Adipocyte (in vitro differentiated cells): ENCODE measurements at regions not wholly inside any gene's neighbourhood (a gene's known extent, or its start where the extent isn't known, plus 50 kb on each side); places are given as distances from the start of the nearest gene placed in this dataset.

Experiments used
- DNase-seq: peaks from one replicate; pipeline ENCODE4 v3.0.0-alpha.2; 2015; ENCODE audit warnings: low read depth
- H3K27me3 ChIP-seq: replicated peaks from 2 replicates; pipeline ENCODE4 v1.7.0; 2013; ENCODE audit warnings: mild to moderate bottlenecking, low read length, moderate library complexity; ENCODE audit not compliant: control insufficient read depth, insufficient read depth
- H3K36me3 ChIP-seq: 2 replicates; pipeline ENCODE4 v1.7.0; 2013; ENCODE audit warnings: low read length, mild to moderate bottlenecking, moderate library complexity; ENCODE audit not compliant: control insufficient read depth, insufficient read depth, severe bottlenecking
- H3K4me1 ChIP-seq: 2 replicates; pipeline ENCODE4 v1.7.0; 2013; ENCODE audit warnings: mild to moderate bottlenecking, low read length, moderate library complexity; ENCODE audit not compliant: control insufficient read depth, insufficient read depth
- H3K4me3 ChIP-seq: 2 replicates; pipeline ENCODE4 v1.7.0; 2013; ENCODE audit warnings: mild to moderate bottlenecking, low read length, moderate library complexity
- H3K9ac ChIP-seq: 2 replicates; pipeline ENCODE4 v1.7.0; 2013; ENCODE audit warnings: mild to moderate bottlenecking, low read length, moderate library complexity
- H3K9me3 ChIP-seq: 2 replicates; pipeline ENCODE4 v1.7.0; 2013; ENCODE audit warnings: mild to moderate bottlenecking, low read length, moderate library complexity; ENCODE audit not compliant: control insufficient read depth

DNA sequence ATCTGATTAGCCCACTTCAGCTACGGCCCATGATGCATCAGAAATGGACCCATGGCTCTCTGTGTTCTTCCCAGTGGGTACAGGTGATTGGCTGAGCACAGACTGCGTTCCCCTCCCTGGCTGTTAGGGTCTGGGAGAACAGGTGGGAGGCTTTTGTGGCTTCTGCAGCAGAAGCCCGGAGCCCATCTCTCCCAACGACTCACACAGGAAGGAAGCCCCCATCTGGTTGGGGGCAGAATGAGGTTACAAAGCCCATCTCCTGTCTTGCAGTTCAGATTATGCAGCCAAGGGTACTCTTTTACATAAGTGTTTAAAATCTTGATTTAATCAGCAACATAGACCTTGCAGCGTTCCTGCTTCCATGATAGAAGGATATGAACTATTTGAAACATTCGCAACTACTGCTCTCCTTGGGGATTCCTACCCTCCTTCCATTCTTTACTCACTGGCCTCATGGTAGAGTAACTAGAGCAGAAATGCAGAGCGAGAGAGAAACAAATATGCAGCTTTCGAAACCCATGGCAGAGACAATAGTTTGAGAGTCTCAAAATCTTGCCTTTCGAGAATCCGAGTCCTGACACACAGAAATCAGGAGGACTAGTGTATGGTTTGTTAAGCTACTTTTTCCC is 291.3 kb downstream of the TLE3 start:
- DNase-seq, result no peak
- H3K4me3 ChIP-seq, result no peak overlapping the region

DNA sequence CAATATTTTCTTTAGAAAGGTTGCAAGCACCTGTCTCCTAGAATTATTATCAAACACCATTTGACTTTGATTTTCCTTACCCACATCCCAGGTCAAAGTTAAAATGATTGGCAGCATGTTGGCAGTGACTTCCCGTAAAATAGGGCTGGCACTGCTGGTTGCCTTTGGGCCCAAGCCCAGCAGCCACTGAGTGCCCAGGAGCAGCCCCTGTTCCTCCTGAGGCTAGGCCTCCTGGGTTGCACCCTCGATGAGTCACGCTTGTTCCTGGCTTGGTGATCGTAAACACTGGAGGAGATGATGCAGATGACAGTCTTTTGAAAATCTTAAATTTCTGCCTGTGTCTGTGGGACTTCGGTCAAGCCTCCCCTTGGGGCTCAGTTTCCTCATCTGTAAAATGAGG is 290.0 kb downstream of the TLE3 start:
- DNase-seq, result peak; percentile 60
- H3K36me3 ChIP-seq, result no peaks in the 10 kb centered on the region
- H3K4me3 ChIP-seq, result no peak overlapping the region
- no peak overlapping the region for H3K9ac ChIP-seq
- H3K9me3 ChIP-seq, result no peaks in the 10 kb centered on the region
- H3K27me3 ChIP-seq, result peaks cover 6% of the 10 kb centered on the region
- peaks cover 33% of the 10 kb centered on the region for H3K4me1 ChIP-seq

More for the DNA sequence above, 291.3 kb downstream of the TLE3 start:
- Histone ChIP-seq H3K36me3 (no peaks in the 10 kb centered on the region), H3K9ac (no peak overlapping the region), H3K27me3 (peaks cover 9% of the 10 kb centered on the region), H3K4me1 (peaks cover 33% of the 10 kb centered on the region), H3K9me3 (no peaks in the 10 kb centered on the region)

- peaks cover 11% of the 10 kb centered on the region for H3K27me3 ChIP-seq
- no peak overlapping the region for H3K4me3 ChIP-seq
- no peaks in the 10 kb centered on the region for H3K36me3 ChIP-seq
- no peak overlapping the region for H3K9ac ChIP-seq
- no peaks in the 10 kb centered on the region for H3K9me3 ChIP-seq
- DNase-seq, result peak; percentile 58
- peaks cover 33% of the 10 kb centered on the region for H3K4me1 ChIP-seq
Observed at GRCh38 chr15:69808756-69809155, 289.0 kb downstream of the TLE3 start.

DNA sequence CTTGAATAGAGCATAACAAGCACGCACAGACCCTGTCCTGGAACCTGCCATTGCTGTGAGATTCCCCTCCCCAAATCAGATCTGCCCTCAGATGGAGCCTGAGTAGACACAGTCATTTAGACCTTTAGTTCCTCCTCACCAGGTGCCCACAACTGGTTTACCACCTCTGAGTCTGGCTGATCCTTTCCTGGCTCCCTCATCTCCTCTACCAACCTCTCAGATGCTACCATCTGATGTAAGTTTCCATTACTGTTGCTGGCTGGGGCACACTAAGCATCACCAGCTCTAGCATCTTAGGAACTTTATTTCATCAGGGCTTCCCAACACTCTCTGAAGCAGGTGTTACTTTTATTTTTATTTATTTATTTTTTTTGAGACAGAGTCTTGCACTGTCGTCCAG is 288.3 kb downstream of the TLE3 start:
- Histone ChIP-seq H3K27me3 (peaks cover 17% of the 10 kb centered on the region), H3K36me3 (no peaks in the 10 kb centered on the region), H3K4me3 (no peak overlapping the region), H3K9ac (no peak overlapping the region), H3K9me3 (no peaks in the 10 kb centered on the region), H3K4me1 (peaks cover 33% of the 10 kb centered on the region)
- no peak for DNase-seq

- Histone ChIP-seq H3K4me1 (peaks cover 33% of the 10 kb centered on the region), H3K27me3 (peaks cover 20% of the 10 kb centered on the region), H3K9ac (no peak overlapping the region), H3K36me3 (no peaks in the 10 kb centered on the region), H3K4me3 (no peak overlapping the region), H3K9me3 (no peaks in the 10 kb centered on the region)
- DNase-seq, result peak; percentile 17
Observed at GRCh38 chr15:69810431-69811354, 287.0 kb downstream of the TLE3 start.

- Histone ChIP-seq H3K4me1 (peaks cover 19% of the 10 kb centered on the region), H3K36me3 (no peaks in the 10 kb centered on the region), H3K9me3 (no peaks in the 10 kb centered on the region), H3K9ac (no peak overlapping the region), H3K4me3 (no peak overlapping the region), H3K27me3 (peaks cover 29% of the 10 kb centered on the region)
- DNase-seq, result no peak
Observed at GRCh38 chr15:69812861-69813261, 284.9 kb downstream of the TLE3 start.

DNA sequence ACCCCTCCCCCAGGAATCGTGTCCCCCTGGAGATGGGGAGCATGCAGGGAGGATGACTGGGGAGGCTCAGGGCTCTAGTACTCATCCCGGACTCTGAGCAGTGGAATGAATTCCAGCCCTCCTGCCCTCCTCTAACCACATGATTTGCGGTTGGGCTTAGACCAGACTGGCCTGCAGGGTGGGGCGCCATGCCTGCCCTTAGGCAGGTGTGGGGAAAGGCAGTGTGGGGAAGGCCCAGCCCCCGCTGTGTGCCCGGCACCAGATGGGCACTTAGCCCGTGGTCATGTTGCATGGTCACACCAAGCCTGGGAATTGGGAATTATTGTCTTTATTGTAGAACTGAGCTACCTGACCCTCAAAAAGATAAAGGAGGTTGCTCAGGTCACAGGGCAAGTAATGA is 283.8 kb downstream of the TLE3 start:
- Histone ChIP-seq H3K4me1 (peaks cover 14% of the 10 kb centered on the region), H3K9ac (no peak overlapping the region), H3K36me3 (no peaks in the 10 kb centered on the region), H3K9me3 (no peaks in the 10 kb centered on the region), H3K27me3 (peaks cover 37% of the 10 kb centered on the region), H3K4me3 (no peak overlapping the region)
- no peak for DNase-seq

DNA sequence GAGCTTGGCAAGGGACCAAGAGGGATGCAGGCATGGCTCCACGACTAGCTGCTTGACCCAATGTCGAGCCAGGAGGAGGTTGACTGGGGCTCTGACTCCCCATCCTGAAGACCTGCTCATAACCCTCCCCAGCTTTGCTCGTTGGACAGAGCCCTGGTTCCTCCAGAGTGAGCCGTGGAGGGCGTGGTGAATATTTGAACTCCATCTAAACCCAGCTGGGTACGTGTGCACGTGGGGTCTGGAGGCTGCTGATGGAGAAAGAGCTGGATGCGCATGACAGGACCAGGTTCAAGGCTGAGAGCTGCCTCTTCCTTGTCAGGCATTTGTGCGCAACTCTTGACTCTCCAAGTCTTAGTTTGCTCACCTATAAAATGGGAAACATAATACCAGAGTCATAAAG is 282.8 kb downstream of the TLE3 start:
- Histone ChIP-seq H3K4me1 (peaks cover 7% of the 10 kb centered on the region), H3K9ac (no peak overlapping the region), H3K36me3 (no peaks in the 10 kb centered on the region), H3K4me3 (no peak overlapping the region), H3K9me3 (no peaks in the 10 kb centered on the region), H3K27me3 (peaks cover 46% of the 10 kb centered on the region)
- DNase-seq, result no peak

DNA sequence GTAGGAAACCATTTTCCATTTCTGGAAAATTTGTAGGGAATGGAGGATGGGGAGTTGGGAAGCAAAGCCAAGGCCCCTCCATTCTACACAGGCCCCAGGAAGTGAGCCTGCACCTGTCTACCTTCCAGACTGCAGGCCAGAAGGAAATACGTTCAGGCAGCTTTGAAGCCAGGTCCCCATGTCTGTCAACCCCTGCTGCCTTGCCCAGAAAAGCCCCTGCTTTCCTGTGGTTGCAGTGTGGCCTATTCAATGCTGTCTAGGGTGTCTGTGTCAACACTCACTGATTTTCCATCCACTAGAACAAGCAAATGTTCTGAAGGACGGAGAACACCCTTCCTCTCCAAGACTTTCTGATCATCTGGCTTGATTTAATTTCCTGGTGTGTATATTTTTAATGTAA is 281.9 kb downstream of the TLE3 start:
- Histone ChIP-seq H3K4me3 (no peak overlapping the region), H3K27me3 (peaks cover 51% of the 10 kb centered on the region), H3K9ac (no peak overlapping the region), H3K9me3 (no peaks in the 10 kb centered on the region), H3K36me3 (no peaks in the 10 kb centered on the region), H3K4me1 (no peaks in the 10 kb centered on the region)
- no peak for DNase-seq

DNA sequence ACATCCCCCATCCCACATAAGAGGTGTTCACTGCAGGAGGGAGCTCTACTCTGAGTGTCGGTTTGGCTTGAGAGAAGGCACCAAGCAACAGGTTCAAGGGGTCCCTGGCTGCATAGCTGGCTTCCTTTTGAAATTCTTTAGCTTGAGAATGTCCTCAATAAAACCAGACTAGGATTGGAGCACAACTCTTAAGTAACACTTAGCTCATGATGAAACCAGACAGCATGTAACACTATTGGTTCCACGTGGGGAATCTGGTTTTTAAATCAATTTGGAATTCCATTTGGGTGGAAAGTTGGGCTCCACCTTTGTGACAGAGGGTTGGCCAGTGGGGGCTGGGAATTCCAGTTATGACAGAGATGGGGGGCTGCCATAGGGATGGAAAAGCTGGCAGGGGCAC is 281.2 kb downstream of the TLE3 start:
- Histone ChIP-seq H3K4me3 (no peak overlapping the region), H3K4me1 (no peaks in the 10 kb centered on the region), H3K9ac (no peak overlapping the region), H3K36me3 (no peaks in the 10 kb centered on the region), H3K9me3 (no peaks in the 10 kb centered on the region), H3K27me3 (peaks cover 59% of the 10 kb centered on the region)
- no peak for DNase-seq

- Histone ChIP-seq H3K27me3 (peaks cover 72% of the 10 kb centered on the region), H3K4me1 (no peaks in the 10 kb centered on the region), H3K4me3 (no peak overlapping the region), H3K9ac (no peak overlapping the region), H3K9me3 (no peaks in the 10 kb centered on the region), H3K36me3 (no peaks in the 10 kb centered on the region)
- no peak for DNase-seq
Observed at GRCh38 chr15:69818529-69818928, 279.2 kb downstream of the TLE3 start.
